ENCODE measurements at regions not wholly inside any gene's neighbourhood (a gene's known extent, or its start where the extent isn't known, plus 50 kb on each side); places are given as distances from the start of the nearest gene placed in this dataset.

- TF ChIP-seq CTCF (IDR thresholded peaks at IDR 0.05) = no peak
- no peak for TF ChIP-seq POLR2A (IDR thresholded peaks at IDR 0.05)
These were observed 354.2 kb upstream of the SULF2 start for GRCh38 chr20:48139262-48140041.

Data from esophagus squamous epithelium (tissue), 4 donors.